ENCODE measurements at regions not wholly inside any gene's neighbourhood (a gene's known extent, or its start where the extent isn't known, plus 50 kb on each side); places are given as distances from the start of the nearest gene placed in this dataset.

GRCh38 chr4:22336822-22337221, 179.0 kb downstream of the ADGRA3 start:
- TF ChIP-seq CTCF (conservative IDR thresholded peaks at IDR 0.05), result no peak
- H3K27ac ChIP-seq, result no peak overlapping the region

- no peak overlapping the region for H3K27ac ChIP-seq
- no peak for TF ChIP-seq CTCF (conservative IDR thresholded peaks at IDR 0.05)
These were observed 181.7 kb downstream of the ADGRA3 start for GRCh38 chr4:22334155-22334554.

- no peak for TF ChIP-seq CTCF (conservative IDR thresholded peaks at IDR 0.05)
- H3K27ac ChIP-seq, result no peak overlapping the region
These were observed 191.4 kb downstream of the ADGRA3 start for GRCh38 chr4:22324422-22324821.

- TF ChIP-seq CTCF (conservative IDR thresholded peaks at IDR 0.05), result no peak
- no peak overlapping the region for H3K27ac ChIP-seq
These were observed 192.2 kb downstream of the ADGRA3 start for GRCh38 chr4:22323691-22324090.

- no peak overlapping the region for H3K27ac ChIP-seq
- no peak for TF ChIP-seq CTCF (conservative IDR thresholded peaks at IDR 0.05)
These were observed 192.9 kb downstream of the ADGRA3 start for GRCh38 chr4:22322996-22323395.

GRCh38 chr4:22315628-22316027, 200.2 kb downstream of the ADGRA3 start:
- no peak overlapping the region for H3K27ac ChIP-seq
- TF ChIP-seq CTCF (conservative IDR thresholded peaks at IDR 0.05), result no peak

- H3K27ac ChIP-seq, result no peak overlapping the region
- no peak for TF ChIP-seq CTCF (conservative IDR thresholded peaks at IDR 0.05)
These were observed 201.9 kb downstream of the ADGRA3 start for GRCh38 chr4:22313976-22314375.

GRCh38 chr4:22312113-22312512, 203.8 kb downstream of the ADGRA3 start:
- no peak for TF ChIP-seq CTCF (conservative IDR thresholded peaks at IDR 0.05)
- H3K27ac ChIP-seq, result no peak overlapping the region

Measured in VCaP (cell line).